K562 (cell line): ENCODE measurements at regions not wholly inside any gene's neighbourhood (a gene's known extent, or its start where the extent isn't known, plus 50 kb on each side); places are given as distances from the start of the nearest gene placed in this dataset.

Experiments
- EHMT2 ChIP-seq: fragments of 450-650 bp; IDR thresholded peaks from 2 replicates; pipeline ENCODE4 v1.6.1; 2018; ENCODE audit warnings: antibody characterized with exemption
- HNRNPLL ChIP-seq: fragments of 200-400 bp; formaldehyde crosslinking; IDR thresholded peaks from 2 replicates; pipeline ENCODE4 v1.6.1; 2017; ENCODE audit warnings: low read length, low read depth, mild to moderate bottlenecking; ENCODE audit not compliant: poor library complexity, severe bottlenecking
- KDM1A ChIP-seq, 2 experiments: fragments of 450-650 bp; IDR thresholded peaks; 2 replicates each; pipeline ENCODE4 v1.6.1; 2016; ENCODE audit warnings: mild to moderate bottlenecking in 2 of 2
- NR1H2 ChIP-seq: sonication (generic); formaldehyde crosslinking; IDR thresholded peaks from 2 replicates; pipeline ENCODE4 v1.4.0; 2020; ENCODE audit warnings: mild to moderate bottlenecking, missing genetic modification reagents
- SFPQ ChIP-seq: fragments of 200-400 bp; formaldehyde crosslinking; IDR thresholded peaks from 2 replicates; pipeline ENCODE4 v1.6.1; 2017; ENCODE audit warnings: mild to moderate bottlenecking, low read depth, low read length, moderate library complexity
- STAT6 ChIP-seq: sonication (generic); formaldehyde crosslinking; IDR thresholded peaks from 2 replicates; pipeline ENCODE4 v1.8.1; 2023; ENCODE audit warnings: mild to moderate bottlenecking, missing genetic modification reagents
- YY1 ChIP-seq, 3 experiments: IDR thresholded peaks; 2 replicates each; pipeline ENCODE4 v1.6.1; 2011; ENCODE audit warnings: low read length in 2 of 3, mild to moderate bottlenecking in 2 of 3, moderate library complexity in 2 of 3, borderline replicate concordance in 1 of 3, control low read depth in 1 of 3, low read depth in 1 of 3; ENCODE audit not compliant: insufficient read depth in 3 of 3, insufficient replicate concordance in 2 of 3, control insufficient read depth in 1 of 3, insufficient read length in 1 of 3; ENCODE audit errors: extremely low read depth in 1 of 3
- ZNF133 ChIP-seq: fragments of 250-450 bp; sonication (Bioruptor Pico); IDR thresholded peaks from 2 replicates; pipeline ENCODE4 v1.4.0; 2020; ENCODE audit warnings: mild to moderate bottlenecking
- ZNF561 ChIP-seq: fragments of 450-650 bp; formaldehyde crosslinking; conservative IDR thresholded peaks from 2 replicates; pipeline ENCODE4 v1.4.0; 2020; ENCODE audit warnings: mild to moderate bottlenecking, moderate library complexity

- TF ChIP-seq KDM1A (IDR thresholded peaks at IDR 0.05) (no peak), ZNF133 (no peak), NR1H2 (CRISPR knock-in tag) (no peak), EHMT2 (no peak), YY1 (IDR thresholded peaks at IDR 0.05; ENCODE audit: borderline replicate concordance in 1 of 3, control insufficient read depth in 1 of 3, extremely low read depth in 1 of 3, insufficient read depth in 3 of 3, insufficient read length in 1 of 3, insufficient replicate concordance in 2 of 3, low read depth in 1 of 3, low read length in 2 of 3) (no peak), STAT6 (CRISPR knock-in tag) (no peak), HNRNPLL (no peak), SFPQ (no peak), ZNF561 (no peak)
Observed at GRCh38 chr1:243977094-243977493, 74.0 kb upstream of the ZBTB18 start.
